Spleen (tissue), 7 donors: ENCODE measurements at regions not wholly inside any gene's neighbourhood (a gene's known extent, or its start where the extent isn't known, plus 50 kb on each side); places are given as distances from the start of the nearest gene placed in this dataset.

Experiments
- POLR2A ChIP-seq, 3 donors: fragments of 450-650 bp; IDR thresholded peaks; one replicate each; pipeline ENCODE4 v1.5.1; 2017; ENCODE audit warnings: antibody characterized with exemption in 3 of 3, mild to moderate bottlenecking in 1 of 3
- POLR2AphosphoS5 ChIP-seq, 3 donors: sonication (generic); formaldehyde crosslinking; IDR thresholded peaks; one replicate each; pipeline ENCODE4 v1.5.1; 2017; ENCODE audit warnings: antibody characterized with exemption in 3 of 3
- TF ChIP-seq, protein P1 (sequence below), 11 experiments: fragments of 200-600 bp in 7 of 11; fragments of 450-650 bp in 4 of 11; sonication (generic) in 4 of 11; IDR thresholded peaks in 8 of 11; conservative IDR thresholded peaks in 3 of 11; 1 replicate in 7 of 11; 2 replicates in 4 of 11; pipeline versions ENCODE4 v1.4.0 to v1.8.0; 2016 to 2021; ENCODE audit warnings: antibody characterized with exemption in 11 of 11, inconsistent platforms in 4 of 11, mild to moderate bottlenecking in 1 of 11
- donor health status: DM: no; HTN: no; CAD: no; lungs with moderate emphysema.
- donor health status: DM: no; HTN: no; CAD: no.
- donor health status: DM: no; HTN: no; CAD: no.

DNA sequence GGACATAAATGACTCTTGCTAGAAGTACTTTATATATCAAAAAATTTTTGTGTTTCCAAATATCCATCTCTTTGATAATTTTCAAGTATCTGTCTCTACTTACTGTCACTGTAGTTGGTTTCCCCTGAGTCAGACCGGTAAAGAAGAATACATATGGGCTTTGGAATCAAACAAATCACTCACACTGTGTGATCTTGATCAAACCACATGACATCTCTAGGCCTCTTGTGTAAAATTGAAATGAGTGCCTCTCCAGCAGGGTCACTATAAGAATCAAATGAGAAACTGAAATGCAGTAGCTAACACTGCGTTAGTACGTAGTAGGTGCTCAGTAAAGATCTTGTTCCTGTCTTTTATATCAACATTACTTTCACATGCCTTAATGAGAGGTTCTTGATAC, 314.6 kb upstream of the STT3B start:
- TF ChIP-seq, protein P1, sequence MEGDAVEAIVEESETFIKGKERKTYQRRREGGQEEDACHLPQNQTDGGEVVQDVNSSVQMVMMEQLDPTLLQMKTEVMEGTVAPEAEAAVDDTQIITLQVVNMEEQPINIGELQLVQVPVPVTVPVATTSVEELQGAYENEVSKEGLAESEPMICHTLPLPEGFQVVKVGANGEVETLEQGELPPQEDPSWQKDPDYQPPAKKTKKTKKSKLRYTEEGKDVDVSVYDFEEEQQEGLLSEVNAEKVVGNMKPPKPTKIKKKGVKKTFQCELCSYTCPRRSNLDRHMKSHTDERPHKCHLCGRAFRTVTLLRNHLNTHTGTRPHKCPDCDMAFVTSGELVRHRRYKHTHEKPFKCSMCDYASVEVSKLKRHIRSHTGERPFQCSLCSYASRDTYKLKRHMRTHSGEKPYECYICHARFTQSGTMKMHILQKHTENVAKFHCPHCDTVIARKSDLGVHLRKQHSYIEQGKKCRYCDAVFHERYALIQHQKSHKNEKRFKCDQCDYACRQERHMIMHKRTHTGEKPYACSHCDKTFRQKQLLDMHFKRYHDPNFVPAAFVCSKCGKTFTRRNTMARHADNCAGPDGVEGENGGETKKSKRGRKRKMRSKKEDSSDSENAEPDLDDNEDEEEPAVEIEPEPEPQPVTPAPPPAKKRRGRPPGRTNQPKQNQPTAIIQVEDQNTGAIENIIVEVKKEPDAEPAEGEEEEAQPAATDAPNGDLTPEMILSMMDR (IDR thresholded peaks at IDR 0.05 in 8 of 11, conservative IDR thresholded peaks at IDR 0.05 in 3 of 11) = no peak
- TF ChIP-seq POLR2A (IDR thresholded peaks at IDR 0.05) (no peak), POLR2AphosphoS5 (IDR thresholded peaks at IDR 0.05) (no peak)
